ENCODE measurements at regions not wholly inside any gene's neighbourhood (a gene's known extent, or its start where the extent isn't known, plus 50 kb on each side); places are given as distances from the start of the nearest gene placed in this dataset.

DNA sequence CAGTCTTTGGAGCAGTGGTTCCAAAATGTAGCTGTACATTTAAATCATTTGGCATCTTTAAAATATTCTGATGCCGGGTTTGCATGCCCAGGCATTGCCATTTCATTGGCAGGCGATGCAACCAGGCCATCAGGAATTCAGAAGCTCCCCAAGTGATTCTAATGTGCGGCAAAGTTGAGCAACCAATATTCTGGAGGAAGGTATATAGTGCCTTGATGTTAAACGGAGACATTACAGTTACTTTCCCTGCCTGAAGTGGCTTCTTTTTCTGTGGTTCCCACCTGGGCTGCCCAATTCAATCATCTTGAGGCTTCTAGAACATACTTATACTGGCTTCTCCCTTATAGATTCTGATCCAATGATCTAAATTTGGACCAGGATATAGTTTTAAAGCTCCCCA lies 68.7 kb upstream of the PGM2 start:
- TF ChIP-seq CTCF (conservative IDR thresholded peaks at IDR 0.05; ENCODE audit: low read depth, low read length) (no peak), EZH2 (IDR thresholded peaks at IDR 0.05; ENCODE audit: borderline replicate concordance, low read depth, low read length, poor library complexity, severe bottlenecking) (no peak)
